ENCODE measurements at regions not wholly inside any gene's neighbourhood (a gene's known extent, or its start where the extent isn't known, plus 50 kb on each side); places are given as distances from the start of the nearest gene placed in this dataset.
A peak's percentile ranks its signal among the peaks of the same experiment; 100 is the strongest.

DNA sequence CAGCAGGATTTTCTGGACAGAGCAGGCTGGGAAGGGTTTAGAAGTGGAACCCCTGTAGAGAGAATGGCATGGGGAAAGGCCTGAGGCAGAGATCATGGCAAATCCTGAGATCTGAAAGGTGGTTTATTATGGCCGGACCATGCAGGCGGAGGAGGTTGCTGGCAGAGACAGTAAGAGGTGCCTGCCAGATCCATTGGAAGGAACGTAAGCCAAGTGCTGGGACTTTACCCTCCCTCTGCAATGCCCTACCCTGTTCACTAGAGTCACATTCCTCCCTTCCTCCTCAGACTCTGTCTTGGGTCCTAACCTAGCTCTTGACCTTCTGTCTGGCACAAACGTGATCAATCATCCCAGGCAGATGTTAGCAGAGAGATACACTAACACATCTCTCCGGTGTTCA lies 66.4 kb upstream of the SLC22A23 start:
- DNase-seq, result no peak

DNA sequence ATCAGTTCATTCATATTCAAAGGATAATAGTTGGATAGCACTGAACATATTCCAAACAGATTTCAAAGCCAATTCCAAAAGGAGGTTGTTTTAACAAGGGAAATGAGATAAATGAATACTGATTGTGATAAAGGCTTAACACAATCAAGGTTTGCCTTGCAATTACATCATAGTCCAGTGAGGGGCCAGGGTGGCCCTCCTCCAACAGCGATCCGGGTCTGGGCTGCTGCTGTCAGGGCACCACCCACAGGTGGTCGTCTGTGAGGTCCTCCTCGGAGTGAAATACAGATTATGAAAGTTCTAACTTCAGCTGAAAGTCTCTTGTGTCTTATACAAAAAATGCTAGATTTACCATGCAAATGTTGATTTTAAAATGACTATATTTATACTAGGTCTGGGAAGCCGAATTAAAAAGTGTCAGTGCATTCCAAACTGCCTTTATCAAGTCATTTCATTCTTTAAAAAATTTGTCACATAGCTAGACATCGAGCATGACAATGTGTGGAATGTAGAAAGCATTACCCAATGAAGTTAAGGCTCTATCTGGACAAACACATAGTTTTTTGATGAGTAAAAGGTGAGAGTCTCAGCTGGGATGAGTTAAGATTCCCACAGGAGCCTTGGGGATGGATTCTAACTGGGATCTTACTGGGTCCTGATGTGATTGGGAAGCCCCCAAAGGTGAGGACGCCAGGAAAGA lies 65.9 kb upstream of the SLC22A23 start:
- no peak for DNase-seq

DNA sequence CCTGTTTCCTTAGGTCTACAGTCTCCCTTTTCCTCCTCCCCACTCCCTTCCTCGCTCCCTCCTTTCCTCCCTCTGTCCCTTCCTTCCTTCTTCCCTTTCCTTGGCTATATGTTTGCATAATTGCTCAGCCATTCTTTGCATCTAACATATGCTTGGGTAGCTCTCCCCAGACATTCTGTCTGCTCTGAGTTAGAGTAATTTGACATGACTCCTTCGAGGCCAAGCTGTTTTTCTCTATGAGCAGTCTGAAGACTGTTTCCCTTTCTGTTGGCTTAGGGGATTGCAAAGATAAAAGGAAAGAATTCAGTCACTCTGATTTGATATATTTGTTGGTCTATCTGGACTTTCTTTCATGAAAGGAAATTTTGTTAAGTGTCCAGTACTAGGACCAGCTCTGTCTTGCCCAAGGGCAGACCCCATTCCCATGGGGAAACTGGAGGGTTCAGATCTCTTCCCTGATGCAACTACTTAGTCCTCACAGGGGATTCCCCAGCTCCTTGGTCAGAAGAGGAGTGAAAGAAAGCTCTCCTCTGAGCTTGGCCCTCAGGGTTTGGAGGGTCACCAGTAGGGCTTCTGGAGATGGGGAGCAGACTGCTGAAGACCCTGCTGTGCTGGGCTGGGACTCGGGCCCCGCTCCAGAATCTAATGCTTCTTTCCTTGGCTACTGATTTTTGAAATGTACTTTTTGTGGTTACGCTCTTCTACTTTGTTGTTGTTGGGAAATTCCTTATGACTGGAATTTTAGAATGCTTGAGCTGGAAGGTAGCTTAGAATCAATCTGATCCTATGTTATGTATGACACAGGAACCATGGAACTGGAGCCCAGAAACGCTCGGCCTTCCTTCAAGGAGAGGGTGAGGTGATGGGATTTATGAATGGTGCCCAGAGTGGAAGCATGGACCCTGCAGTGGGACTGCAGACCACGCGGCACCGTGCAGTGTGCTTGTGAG lies 63.7 kb upstream of the SLC22A23 start:
- DNase-seq, result no peak

DNA sequence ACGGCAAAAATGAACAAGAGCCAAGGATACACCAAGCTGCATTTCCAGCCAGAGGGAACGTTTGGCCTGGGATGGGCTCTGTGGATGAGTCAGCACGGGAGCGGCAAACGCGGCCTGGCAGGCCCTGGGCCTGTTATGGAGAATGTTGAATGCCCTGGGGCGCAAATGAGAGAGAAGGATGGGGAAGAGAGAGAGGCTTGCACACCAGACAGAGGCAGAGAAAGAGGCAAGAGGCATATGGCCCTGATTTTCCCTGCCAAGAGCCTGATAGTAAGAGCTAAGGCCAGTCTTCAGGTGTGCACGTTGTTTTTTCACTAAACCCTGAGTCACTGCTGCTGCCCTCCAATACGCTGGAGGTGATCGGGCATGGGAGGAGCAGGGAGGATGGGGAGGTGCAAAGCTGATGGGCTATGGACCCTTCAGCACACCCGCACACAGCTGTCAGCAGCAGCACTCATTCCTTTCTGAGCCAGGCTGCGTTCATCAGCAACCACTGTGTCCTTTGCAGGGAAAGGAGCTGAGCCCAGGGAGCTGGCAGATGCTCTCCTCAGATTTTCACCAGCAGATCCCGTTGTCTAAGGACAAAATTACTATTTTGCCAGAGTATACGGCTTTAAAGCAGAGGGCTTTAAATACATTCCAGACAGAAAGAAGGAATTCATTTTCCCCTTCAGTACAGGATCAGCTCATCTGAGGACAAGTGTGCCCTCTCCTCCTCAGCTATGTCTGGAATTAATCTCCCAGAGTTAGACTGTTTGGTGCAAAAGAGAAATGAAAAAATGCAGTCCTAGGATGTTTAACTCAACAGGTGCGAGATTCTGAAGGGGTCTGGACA lies 61.7 kb upstream of the SLC22A23 start:
- peak; percentile 39 for DNase-seq

DNA sequence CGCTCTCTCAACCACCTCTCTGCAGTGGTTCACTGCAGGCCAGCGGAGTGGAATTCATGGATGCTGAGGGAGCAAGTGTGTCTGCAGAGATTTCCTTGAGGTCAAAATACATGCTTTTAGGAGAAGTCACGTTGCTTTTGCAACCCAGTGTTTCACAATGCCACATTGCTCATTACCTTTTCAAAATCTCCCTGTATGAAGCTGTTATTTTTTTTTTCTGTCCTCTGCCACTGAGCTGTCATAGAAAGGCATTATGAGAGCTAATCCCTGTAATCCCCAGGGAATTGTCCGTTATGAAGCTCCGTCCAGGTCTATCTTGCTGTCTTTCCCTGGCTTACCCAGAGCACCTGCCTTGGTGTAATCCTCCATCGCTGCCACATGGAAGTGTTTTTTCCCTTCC lies 60.5 kb upstream of the SLC22A23 start:
- no peak for DNase-seq

DNA sequence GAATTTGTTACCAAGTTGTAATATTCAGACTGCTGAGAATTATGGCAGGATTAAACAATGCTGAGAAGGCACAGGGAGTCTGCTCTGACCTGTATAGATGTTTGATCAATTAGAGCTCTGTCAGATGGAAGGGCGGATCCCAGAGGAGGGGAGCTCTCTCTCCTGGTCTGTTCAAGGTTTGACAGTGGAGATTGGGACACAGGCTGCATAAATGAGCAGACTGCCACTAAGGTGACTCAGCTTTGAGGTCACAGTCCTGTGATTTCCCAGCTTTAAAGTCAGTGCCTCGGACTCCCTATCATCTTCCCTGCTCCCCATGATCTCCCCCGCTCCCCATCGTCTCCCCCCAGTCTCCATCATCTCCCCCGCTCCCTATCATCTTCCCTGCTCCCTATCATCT lies 59.2 kb upstream of the SLC22A23 start:
- DNase-seq, result no peak

DNA sequence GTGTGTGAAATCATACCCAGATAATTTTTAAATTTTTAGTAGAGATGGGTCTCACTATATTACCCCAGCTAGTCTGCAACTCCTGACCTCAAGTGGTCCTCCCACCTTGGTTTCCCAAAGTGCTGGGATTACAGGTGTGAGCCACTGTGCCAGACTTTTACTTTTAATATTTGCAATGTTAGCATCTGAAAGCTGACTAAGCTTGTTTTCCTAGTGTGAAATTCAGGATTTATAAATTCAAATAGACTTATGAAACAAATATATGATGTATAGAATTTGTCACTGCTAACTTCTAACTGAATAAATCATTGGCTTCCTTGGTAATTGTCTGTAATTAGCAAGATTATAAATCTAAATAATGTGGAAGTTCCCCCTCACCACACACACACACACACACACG lies 58.8 kb upstream of the SLC22A23 start:
- no peak for DNase-seq

DNA sequence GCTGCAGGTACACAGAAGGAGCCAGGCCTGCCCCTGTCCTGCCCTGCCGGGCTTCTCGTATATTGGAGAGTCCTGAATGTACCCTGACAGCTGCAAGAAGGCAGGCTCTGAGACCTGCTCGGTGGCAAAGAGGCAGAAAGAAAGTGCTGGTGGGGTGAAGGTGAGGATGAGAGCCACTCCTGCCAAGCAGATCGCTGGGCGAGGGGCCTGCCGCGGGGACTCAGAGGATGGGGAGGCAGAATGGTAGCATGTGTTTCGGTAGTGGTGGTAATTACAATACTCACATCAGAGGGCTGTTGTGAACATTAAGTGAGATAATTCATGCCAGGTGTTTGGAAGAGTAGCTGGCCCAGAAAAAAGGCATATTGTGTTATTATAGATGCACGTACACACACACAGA lies 56.6 kb upstream of the SLC22A23 start:
- no peak for DNase-seq

DNA sequence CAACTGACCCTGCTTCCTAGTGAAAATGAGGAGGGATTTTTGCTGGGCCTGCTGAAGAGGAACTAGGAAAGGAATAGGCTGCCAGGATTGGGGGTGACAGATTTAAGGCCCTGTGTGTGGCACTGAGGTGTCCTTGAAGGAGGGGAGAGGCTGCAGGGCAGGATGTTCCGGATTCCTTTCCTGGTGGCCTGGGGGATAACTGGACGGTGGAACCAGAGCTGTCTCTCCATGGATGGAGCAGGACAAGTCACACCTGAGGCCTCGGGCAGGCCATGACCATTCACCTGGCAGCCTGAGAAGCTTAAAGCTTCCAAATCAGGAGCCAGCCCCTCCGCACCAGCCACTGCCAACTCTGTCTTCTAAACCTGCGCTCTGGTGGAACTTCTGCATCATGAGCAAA lies 56.0 kb upstream of the SLC22A23 start:
- DNase-seq, result no peak

DNA sequence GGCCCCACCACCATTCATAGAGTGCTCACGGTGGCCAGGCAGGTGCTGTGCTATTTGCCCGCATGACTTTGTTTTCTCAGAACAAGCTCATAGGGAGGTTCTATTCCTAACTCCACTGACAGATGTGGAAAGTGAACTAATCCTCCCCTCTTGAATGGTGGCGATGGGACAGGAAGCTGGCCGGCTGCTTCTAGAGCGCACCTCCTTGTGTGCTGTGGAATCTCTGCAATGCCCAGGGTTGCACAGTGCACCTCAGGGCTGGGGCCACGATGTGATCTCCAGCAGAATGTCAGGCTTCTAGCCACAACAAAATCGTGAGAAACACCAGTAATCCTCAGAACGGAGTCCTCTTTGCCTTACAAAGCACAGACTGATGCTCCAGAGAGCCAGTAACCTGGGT lies 53.8 kb upstream of the SLC22A23 start:
- DNase-seq, result no peak

DNA sequence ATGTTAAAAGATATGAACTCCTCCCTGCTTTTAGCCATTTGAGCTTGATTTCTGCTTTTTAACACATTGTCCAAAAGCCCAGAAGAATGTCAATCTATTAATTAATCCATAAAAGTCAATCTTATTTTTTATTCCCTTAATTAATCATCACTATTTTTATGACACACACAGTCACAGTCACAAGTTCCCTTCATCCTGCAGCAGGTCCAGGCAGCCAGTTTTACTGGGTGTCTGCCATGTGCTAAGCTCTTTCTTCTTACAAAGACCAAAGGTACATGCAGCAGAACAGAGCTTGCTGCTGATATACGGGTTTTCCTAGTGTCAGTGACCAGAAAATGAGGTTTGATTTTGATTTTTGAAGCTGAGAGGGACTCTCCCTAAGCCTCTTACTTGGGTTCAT lies 53.3 kb upstream of the SLC22A23 start:
- no peak for DNase-seq

DNA sequence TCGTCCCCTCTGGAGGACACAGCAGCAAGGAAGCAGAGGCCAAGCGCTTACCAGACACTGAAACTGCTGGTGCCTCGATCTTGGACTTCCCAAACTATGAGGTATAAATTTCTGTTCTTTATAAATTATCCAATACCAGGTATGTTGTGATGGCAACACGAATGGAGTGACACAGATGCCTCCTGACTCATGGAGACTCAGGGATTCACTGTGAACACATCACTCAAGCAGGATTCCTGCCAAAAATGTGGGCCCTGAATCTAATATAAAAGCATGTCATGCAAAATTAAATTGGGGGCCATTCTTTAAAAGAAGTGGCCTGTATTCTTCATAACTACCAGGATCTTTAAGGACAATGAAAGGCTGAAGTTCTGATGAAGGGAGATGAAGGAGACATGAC lies 52.5 kb upstream of the SLC22A23 start:
- no peak for DNase-seq

DNA sequence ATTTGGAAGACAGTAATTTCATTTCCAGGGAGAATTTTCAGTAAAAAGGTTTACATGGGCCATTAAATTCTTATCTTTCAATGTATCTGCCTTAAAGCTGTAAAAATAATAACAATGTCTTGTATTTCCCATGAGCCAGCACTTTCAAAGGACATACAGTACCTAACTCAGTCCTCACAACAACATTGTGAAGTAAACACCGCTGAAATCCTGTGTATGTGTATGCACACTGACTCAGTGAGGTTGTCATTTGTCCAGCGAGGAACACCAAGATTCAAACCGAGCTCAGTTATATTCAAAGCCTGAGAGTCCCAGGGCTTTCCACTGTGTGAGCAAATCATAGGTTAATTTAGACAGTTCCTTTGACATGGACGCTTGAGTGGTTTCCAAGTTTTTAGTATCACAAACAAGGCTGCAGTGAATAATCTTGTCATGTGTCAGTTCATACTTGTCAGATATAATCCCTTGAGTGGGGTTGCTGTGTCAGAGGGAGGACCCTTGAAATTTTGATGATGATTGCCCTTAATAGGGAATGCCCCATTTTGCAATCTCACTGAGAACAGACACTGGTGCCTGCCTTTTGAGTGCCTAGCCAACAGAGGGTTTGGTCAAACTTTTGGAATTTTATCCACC lies 50.0 kb upstream of the SLC22A23 start:
- no peak for DNase-seq

Measured in SHP77 treated with DMSO at 0.1 percent for 48 hours (cell line).